ENCODE measurements at regions not wholly inside any gene's neighbourhood (a gene's known extent, or its start where the extent isn't known, plus 50 kb on each side); places are given as distances from the start of the nearest gene placed in this dataset.
A peak's percentile ranks its signal among the peaks of the same experiment; 100 is the strongest.

DNA sequence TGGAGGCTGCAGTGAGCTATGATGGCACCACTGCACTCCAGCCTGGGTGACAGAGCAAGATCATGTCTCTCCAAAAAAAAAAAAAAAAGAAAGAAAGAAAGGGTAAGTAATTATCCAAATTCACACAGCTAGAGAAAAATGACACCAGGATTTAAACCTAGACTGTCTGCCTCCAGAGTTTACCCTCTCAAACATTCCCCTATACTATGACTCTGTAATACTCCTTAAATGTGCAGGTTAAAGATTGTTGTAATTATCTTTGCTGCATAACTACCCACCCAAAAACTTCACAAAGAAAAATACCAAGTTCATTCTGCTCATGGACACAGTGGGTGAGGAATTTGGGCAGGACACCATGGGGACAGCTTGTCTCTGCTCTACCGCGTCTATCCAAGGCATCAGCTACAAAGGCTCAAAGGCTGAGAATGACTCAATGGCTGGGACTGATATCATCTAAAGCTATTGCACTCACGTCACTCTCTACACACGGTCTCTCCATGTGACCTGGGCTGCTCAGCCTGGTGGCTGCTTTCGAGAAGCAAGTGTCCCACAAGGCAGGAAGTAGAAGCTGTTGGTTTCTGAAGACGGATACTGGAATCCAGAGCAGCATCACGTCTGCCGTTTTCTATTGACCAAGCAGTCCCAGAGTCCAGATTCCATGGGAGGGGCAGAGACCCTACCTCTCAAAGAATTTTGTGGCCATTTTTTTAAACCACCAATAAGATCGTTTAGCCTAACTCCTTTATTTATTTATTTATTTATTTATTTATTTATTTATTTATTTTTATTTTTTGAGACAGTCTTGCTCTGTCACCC is 185.7 kb upstream of the AUTS2 start:
- TF ChIP-seq POLR2AphosphoS5 (IDR thresholded peaks at IDR 0.05): peak in 1 of 4 donors; percentile 15
- TF ChIP-seq, protein P1, sequence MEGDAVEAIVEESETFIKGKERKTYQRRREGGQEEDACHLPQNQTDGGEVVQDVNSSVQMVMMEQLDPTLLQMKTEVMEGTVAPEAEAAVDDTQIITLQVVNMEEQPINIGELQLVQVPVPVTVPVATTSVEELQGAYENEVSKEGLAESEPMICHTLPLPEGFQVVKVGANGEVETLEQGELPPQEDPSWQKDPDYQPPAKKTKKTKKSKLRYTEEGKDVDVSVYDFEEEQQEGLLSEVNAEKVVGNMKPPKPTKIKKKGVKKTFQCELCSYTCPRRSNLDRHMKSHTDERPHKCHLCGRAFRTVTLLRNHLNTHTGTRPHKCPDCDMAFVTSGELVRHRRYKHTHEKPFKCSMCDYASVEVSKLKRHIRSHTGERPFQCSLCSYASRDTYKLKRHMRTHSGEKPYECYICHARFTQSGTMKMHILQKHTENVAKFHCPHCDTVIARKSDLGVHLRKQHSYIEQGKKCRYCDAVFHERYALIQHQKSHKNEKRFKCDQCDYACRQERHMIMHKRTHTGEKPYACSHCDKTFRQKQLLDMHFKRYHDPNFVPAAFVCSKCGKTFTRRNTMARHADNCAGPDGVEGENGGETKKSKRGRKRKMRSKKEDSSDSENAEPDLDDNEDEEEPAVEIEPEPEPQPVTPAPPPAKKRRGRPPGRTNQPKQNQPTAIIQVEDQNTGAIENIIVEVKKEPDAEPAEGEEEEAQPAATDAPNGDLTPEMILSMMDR (IDR thresholded peaks at IDR 0.05): no peak
- no peaks in the 10 kb centered on the region for H3K4me1 ChIP-seq
- peaks cover 0 to 4% (median under 1%) of the 10 kb centered on the region in 4 donors for H3K9me3 ChIP-seq
- no peak overlapping the region for H3K27ac ChIP-seq
- WGBS, 2 donors: 35 to 54% methylated on average over 9 of the region's 9 CpGs
- H3K4me3 ChIP-seq: no peak overlapping the region
- intact Hi-C loops (cut with DNase I): no loop called here
- no peaks in the 10 kb centered on the region for H3K36me3 ChIP-seq
- no peaks in the 10 kb centered on the region for H3K27me3 ChIP-seq
- no peak for DNase-seq

DNA sequence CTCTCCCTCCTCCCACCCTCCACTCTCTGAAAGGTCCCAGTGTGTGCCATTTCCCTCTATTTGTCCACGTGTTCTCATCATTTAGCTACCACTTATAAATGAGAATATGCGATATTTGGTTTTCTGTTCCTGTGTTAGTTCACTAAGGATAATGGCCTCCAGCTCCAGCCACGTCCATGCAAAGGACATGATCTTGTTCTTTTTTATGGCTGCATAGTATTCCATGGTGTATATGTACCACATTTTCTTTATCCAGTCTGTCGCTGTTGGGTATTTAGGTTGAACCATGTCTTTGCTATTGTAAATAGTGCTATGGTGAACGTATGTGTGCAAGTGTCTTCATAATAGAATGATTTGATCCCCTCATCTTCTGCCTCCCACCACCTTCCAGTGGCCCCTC is 183.7 kb upstream of the AUTS2 start:
- no peak for TF ChIP-seq EP300 (IDR thresholded peaks at IDR 0.05)
- no peak for TF ChIP-seq POLR2AphosphoS5 (IDR thresholded peaks at IDR 0.05)
- no peak for TF ChIP-seq POLR2A (IDR thresholded peaks at IDR 0.05)
- TF ChIP-seq, protein P1 (IDR thresholded peaks at IDR 0.05): no peak
- Histone ChIP-seq H3K27me3 (no peaks in the 10 kb centered on the region), H3K4me1 (no peaks in the 10 kb centered on the region), H3K27ac (no peak overlapping the region), H3K4me3 (no peak overlapping the region), H3K9me3 (peaks cover 0 to 4% (median under 1%) of the 10 kb centered on the region in 4 donors), H3K36me3 (no peaks in the 10 kb centered on the region)
- intact Hi-C loops (cut with DNase I): no loop called here
- WGBS, 2 donors: 78 to 89% methylated on average over 5 of the region's 5 CpGs
- DNase-seq: no peak

DNA sequence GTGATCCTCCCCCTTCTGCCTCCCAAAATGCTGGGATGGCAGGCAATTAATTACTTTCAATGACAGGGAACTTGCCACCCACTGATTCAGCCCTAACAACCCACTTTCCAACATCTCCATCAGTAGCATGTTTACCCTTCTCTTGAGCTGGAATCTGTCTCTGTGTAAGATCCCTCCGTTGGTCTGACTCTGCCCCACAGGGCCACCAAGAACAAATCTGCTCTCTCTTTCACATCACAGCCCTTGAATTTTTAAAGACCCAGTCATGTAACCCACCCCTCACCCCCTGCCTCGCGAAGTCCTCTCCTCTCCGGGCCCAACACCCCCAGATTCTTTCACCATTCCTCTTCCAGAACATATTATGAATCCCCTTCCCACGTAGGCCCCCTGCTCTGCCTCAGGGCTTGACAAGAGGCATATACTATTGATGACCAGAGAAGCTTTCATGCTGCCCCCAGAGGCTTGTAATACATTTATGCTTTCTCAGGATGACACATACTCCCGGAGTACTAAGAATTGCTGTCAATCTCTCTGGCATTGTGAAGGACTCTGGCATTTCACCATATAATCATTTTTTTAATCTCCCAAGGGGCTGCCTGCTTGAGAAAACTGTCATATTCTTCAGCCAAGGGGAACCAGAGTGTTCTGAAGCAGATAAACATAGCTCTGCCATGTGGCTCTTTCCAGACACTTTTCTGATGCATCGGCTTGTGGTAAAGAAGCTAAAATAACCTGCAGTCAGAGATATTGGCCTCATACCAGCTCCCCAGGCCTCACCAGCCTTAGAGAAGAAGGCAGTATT is 179.2 kb upstream of the AUTS2 start:
- 70 to 76% methylated on average over 7 of the region's 7 CpGs for WGBS, 2 donors

DNA sequence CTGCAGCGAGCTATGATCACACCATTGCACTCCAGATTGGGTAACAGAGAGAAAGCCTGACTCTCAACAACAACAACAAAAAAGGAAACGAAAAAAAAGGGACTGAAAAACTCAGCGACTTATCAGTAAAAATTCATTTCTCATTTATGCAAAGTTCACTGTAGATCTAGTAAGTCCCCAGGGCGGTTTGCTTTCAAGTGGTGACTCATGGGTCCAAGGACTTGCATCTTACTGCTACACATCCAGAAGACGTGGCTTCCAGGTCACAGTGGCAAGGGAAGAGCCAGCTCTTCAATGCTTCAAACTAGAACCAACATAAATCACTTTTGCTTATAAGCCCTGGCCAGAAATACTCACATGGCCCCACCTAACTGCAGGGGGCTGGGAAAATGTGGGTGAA is 178.3 kb upstream of the AUTS2 start:
- intact Hi-C loops (cut with DNase I): no loop called here
- no peak for TF ChIP-seq POLR2AphosphoS5 (IDR thresholded peaks at IDR 0.05)
- TF ChIP-seq POLR2A (IDR thresholded peaks at IDR 0.05): no peak
- TF ChIP-seq, protein P1 (IDR thresholded peaks at IDR 0.05): no peak
- TF ChIP-seq EP300 (IDR thresholded peaks at IDR 0.05): no peak
- DNase-seq: no peak

More for the DNA sequence above, 179.2 kb upstream of the AUTS2 start:
- Histone ChIP-seq H3K27ac (no peak overlapping the region), H3K4me1 (no peaks in the 10 kb centered on the region), H3K27me3 (no peaks in the 10 kb centered on the region), H3K36me3 (no peaks in the 10 kb centered on the region), H3K9me3 (peaks cover 0 to 4% (median under 1%) of the 10 kb centered on the region in 4 donors), H3K4me3 (no peak overlapping the region)
- intact Hi-C loops (cut with DNase I): no loop called here
- TF ChIP-seq, protein P1 (IDR thresholded peaks at IDR 0.05): no peak
- TF ChIP-seq EP300 (IDR thresholded peaks at IDR 0.05) (no peak), POLR2AphosphoS5 (IDR thresholded peaks at IDR 0.05) (no peak), POLR2A (IDR thresholded peaks at IDR 0.05) (no peak)
- DNase-seq: no peak

More for the DNA sequence above, 178.3 kb upstream of the AUTS2 start:
- H3K4me1 ChIP-seq: no peaks in the 10 kb centered on the region
- no peaks in the 10 kb centered on the region for H3K36me3 ChIP-seq
- WGBS, 2 donors: 60 to 68% methylated on average over 5 of the region's 5 CpGs
- no peak overlapping the region for H3K27ac ChIP-seq
- H3K4me3 ChIP-seq: no peak overlapping the region
- no peaks in the 10 kb centered on the region for H3K27me3 ChIP-seq
- peaks cover 0 to 2% (median under 1%) of the 10 kb centered on the region in 4 donors for H3K9me3 ChIP-seq
